CD8-positive, alpha-beta memory T cell (primary cell): ENCODE measurements at regions not wholly inside any gene's neighbourhood (a gene's known extent, or its start where the extent isn't known, plus 50 kb on each side); places are given as distances from the start of the nearest gene placed in this dataset.
"Not testable (repeated sequence)": the region's sequence is repeated elsewhere in the genome, so short reads cannot be mapped to it uniquely, and the experiment has no call there.

Experiments used
- CTCF ChIA-PET: fragments of 350-600 bp; sonication (Branson Sonifier 250); formaldehyde crosslinking; loops from one replicate; lab custom pipeline; 2021; ENCODE audit warnings: antibody characterized with exemption; lab: Charles Lee
- POLR2A ChIA-PET: fragments of 350-600 bp; sonication (Branson Sonifier 250); formaldehyde crosslinking; loops from one replicate; lab custom pipeline; 2021; ENCODE audit warnings: antibody characterized with exemption; lab: Charles Lee
- DNase-seq, 5 donors: peaks; one replicate each; pipeline versions ENCODE4 v3.0.0 to v3.0.0-alpha.2; 2020 to 2022; ENCODE audit warnings: mixed read lengths in 1 of 5
- H3K27ac ChIP-seq: one replicate; pipeline ENCODE4 v1.7.0; 2013; ENCODE audit warnings: low read depth, mild to moderate bottlenecking, low read length, moderate library complexity
- H3K27me3 ChIP-seq: 2 replicates; pipeline ENCODE4 v1.7.0; 2013; ENCODE audit warnings: low read length, mild to moderate bottlenecking; ENCODE audit not compliant: insufficient read depth, poor library complexity, severe bottlenecking
- H3K36me3 ChIP-seq: 2 replicates; pipeline ENCODE4 v1.7.0; 2013; ENCODE audit warnings: mild to moderate bottlenecking, low read length, moderate library complexity; ENCODE audit not compliant: insufficient read depth
- H3K4me1 ChIP-seq: 2 replicates; pipeline ENCODE4 v1.7.0; 2013; ENCODE audit warnings: mild to moderate bottlenecking, low read length, moderate library complexity; ENCODE audit not compliant: insufficient read depth
- H3K4me3 ChIP-seq: 2 replicates; pipeline ENCODE4 v1.7.0; 2013; ENCODE audit warnings: mild to moderate bottlenecking, low read length
- H3K9me3 ChIP-seq: 2 replicates; pipeline ENCODE4 v1.7.0; 2013; ENCODE audit warnings: mild to moderate bottlenecking, low read length
- H3K27ac Mint-ChIP-seq, 8 donors: one replicate each; pipeline ENCODE4 v1.8.0; 2020 to 2021; ENCODE audit warnings: mixed read lengths in 8 of 8, mild to moderate bottlenecking in 6 of 8, inconsistent platforms in 3 of 8, moderate library complexity in 3 of 8
- H3K27me3 Mint-ChIP-seq, 2 donors: one replicate each; pipeline ENCODE4 v1.8.0; 2020 to 2021; ENCODE audit warnings: mixed read lengths in 2 of 2, mild to moderate bottlenecking in 1 of 2, moderate library complexity in 1 of 2
- H3K36me3 Mint-ChIP-seq, 3 donors: one replicate each; pipeline ENCODE4 v1.8.0; 2020 to 2021; ENCODE audit warnings: mixed read lengths in 3 of 3, inconsistent platforms in 1 of 3, mild to moderate bottlenecking in 1 of 3
- H3K4me1 Mint-ChIP-seq, 3 donors: one replicate each; pipeline ENCODE4 v1.8.0; 2020 to 2021; ENCODE audit warnings: mixed read lengths in 3 of 3, inconsistent platforms in 1 of 3, mild to moderate bottlenecking in 1 of 3
- H3K4me3 Mint-ChIP-seq, 7 donors: one replicate each; pipeline ENCODE4 v1.8.0; 2020 to 2021; ENCODE audit warnings: mixed read lengths in 7 of 7, mild to moderate bottlenecking in 6 of 7, moderate library complexity in 4 of 7, inconsistent platforms in 2 of 7
- H3K9me3 Mint-ChIP-seq, 5 donors: one replicate each; pipeline ENCODE4 v1.8.0; 2020 to 2022; ENCODE audit warnings: mixed read lengths in 5 of 5, mild to moderate bottlenecking in 3 of 5, moderate library complexity in 2 of 5, inconsistent platforms in 1 of 5

DNA sequence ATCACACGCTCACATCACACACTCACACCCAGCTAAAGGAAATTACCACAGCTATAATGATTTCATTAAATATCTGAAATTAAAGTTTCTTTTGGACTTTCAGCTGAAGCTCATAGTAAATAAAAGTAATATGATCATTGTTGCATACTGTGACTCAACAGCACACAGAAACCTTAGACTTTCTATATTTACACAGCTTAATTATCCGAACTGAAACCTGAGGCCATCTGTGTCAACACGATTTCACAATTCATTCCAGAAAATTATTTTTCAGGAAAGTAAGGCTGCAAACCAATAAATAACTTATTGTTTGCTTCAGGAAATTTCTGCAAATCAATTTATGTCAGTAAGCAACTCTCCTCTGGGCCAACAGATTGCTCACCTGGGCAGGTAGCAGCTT is 1352.2 kb upstream of the CDH18 start:
- H3K4me3 ChIP-seq, POLR2A ChIA-PET, H3K9me3 Mint-ChIP-seq, H3K27me3 Mint-ChIP-seq, DNase-seq, H3K9me3 ChIP-seq, H3K27ac Mint-ChIP-seq, H3K27ac ChIP-seq, H3K4me1 Mint-ChIP-seq, H3K4me1 ChIP-seq, H3K27me3 ChIP-seq, H3K4me3 Mint-ChIP-seq, H3K36me3 ChIP-seq, H3K36me3 Mint-ChIP-seq, CTCF ChIA-PET: not testable (repeated sequence)

DNA sequence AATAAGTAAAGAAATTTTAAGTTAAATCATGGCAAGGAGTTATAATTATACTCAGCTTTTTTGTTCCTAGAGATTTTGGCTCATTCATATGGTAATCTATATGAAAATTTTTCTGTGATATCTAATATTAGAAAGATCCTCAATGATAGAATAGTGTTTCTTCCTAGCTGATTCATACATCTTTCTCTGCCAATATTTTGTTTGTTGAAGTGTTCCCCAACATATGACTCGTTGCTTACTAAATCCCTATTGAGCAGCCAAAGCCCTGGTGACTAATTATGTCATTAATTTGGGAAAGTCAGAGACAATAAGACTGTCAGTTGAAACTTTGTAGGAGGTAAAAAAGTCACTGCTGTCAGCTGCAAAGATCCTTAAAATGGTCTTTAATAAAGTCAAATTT is 1348.5 kb upstream of the CDH18 start:
- H3K27ac Mint-ChIP-seq, H3K27me3 Mint-ChIP-seq, CTCF ChIA-PET, H3K9me3 Mint-ChIP-seq, POLR2A ChIA-PET, H3K9me3 ChIP-seq, H3K4me1 ChIP-seq, H3K36me3 Mint-ChIP-seq, H3K4me3 ChIP-seq, H3K36me3 ChIP-seq, H3K4me1 Mint-ChIP-seq, DNase-seq, H3K4me3 Mint-ChIP-seq, H3K27me3 ChIP-seq, H3K27ac ChIP-seq: not testable (repeated sequence)

DNA sequence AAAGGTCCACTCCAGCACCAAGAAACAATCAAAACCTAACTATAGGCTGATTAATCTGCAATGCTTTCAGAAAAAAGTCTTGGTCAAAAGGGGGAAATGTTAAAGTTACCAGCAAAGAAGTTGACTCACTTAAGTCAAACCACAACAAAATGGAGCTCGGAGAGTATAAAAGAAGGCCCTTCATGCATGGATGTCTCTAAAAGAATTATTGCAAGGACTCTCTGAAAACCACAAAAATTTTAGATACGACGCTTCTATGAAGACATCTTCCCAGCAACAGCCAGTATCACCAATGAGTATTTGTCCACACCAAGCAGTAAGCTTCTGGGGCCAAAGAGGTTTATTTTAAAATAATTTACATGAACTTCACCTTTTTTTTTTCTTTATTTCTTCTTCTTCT is 1327.4 kb upstream of the CDH18 start:
- H3K27ac ChIP-seq, H3K27me3 Mint-ChIP-seq, POLR2A ChIA-PET, DNase-seq, H3K4me1 ChIP-seq, H3K4me3 ChIP-seq, H3K9me3 ChIP-seq, CTCF ChIA-PET, H3K36me3 Mint-ChIP-seq, H3K9me3 Mint-ChIP-seq, H3K27me3 ChIP-seq, H3K4me1 Mint-ChIP-seq, H3K27ac Mint-ChIP-seq, H3K4me3 Mint-ChIP-seq, H3K36me3 ChIP-seq: not testable (repeated sequence)

DNA sequence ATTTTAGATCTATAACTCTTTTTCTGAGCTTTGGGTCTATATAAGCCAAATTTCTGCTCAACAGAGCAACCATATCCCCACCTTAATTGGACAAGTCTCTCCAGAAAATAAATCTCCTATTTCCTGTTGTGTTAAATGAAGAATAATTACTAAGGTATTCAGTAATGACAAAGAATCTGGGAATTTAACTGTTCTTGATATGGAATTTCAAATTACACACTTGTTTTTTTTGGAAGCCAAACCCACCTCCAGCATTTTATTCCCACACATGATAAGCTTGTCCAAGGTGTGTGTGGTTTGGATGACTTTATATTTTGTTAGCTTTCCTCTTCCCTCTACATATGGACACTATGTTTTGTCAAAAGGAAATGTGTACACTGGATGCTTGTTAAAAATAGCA is 1313.2 kb upstream of the CDH18 start:
- H3K4me1 Mint-ChIP-seq, DNase-seq, H3K4me3 ChIP-seq, H3K9me3 Mint-ChIP-seq, H3K27ac ChIP-seq, H3K4me3 Mint-ChIP-seq, H3K36me3 Mint-ChIP-seq, H3K4me1 ChIP-seq, POLR2A ChIA-PET, H3K27me3 Mint-ChIP-seq, H3K36me3 ChIP-seq, H3K27ac Mint-ChIP-seq, CTCF ChIA-PET, H3K9me3 ChIP-seq, H3K27me3 ChIP-seq: not testable (repeated sequence)

DNA sequence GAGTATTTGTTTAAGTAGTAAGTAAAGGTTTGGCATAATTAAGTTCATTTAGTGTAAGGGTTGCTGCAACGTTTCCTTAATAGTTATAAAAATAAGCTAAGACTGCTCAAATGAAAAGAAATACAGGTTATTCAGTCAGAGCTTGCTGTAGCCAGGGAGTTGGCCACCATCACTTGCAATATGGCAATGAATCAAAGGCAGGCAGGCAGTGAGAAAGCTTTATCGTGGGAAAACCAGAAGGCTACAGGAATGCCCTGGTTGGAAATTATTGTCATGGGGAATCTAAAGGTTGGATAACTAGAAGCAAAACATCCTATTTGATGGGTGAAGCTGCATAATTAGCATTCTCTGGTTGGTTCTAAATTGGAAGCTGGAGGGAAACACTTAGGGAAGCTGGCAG is 1286.4 kb upstream of the CDH18 start:
- POLR2A ChIA-PET, H3K4me1 Mint-ChIP-seq, H3K9me3 ChIP-seq, H3K36me3 Mint-ChIP-seq, H3K4me3 Mint-ChIP-seq, CTCF ChIA-PET, H3K4me3 ChIP-seq, H3K27ac Mint-ChIP-seq, H3K27me3 Mint-ChIP-seq, H3K4me1 ChIP-seq, H3K27me3 ChIP-seq, H3K36me3 ChIP-seq, H3K27ac ChIP-seq, H3K9me3 Mint-ChIP-seq, DNase-seq: not testable (repeated sequence)

DNA sequence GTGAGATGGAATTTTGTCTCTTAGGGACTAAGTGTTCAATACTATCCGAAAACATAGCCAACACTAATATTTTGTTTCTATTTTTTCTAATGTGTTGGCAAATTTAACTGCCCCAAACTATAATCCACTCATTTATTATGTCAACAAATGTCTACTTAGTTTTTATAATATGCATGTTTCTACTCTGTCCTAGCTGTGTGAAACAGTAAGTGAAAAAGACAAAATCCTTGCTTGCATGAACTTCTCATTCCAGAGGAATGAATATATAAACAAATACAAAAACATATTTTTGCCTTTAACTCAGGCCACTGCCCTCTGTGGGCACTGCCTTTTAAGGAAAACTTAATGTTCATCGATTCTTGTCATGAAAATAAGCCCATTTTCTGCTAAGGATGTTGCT is 1275.4 kb upstream of the CDH18 start:
- CTCF ChIA-PET: no interaction called here
- H3K36me3 ChIP-seq: no peaks in the 10 kb centered on the region
- POLR2A ChIA-PET: no interaction called here
- no peaks in the 10 kb centered on the region for H3K9me3 ChIP-seq
- DNase-seq: no peak
- no peaks in the 10 kb centered on the region for H3K27me3 Mint-ChIP-seq
- H3K4me1 ChIP-seq: no peaks in the 10 kb centered on the region
- no peak overlapping the region for H3K4me3 Mint-ChIP-seq
- H3K9me3 Mint-ChIP-seq: peaks cover 2 to 24% (median 9%) of the 10 kb centered on the region in 5 donors
- no peaks in the 10 kb centered on the region for H3K27me3 ChIP-seq
- H3K4me1 Mint-ChIP-seq: no peaks in the 10 kb centered on the region
- no peak overlapping the region for H3K4me3 ChIP-seq
- H3K27ac Mint-ChIP-seq: no peak overlapping the region
- H3K27ac ChIP-seq: no peak overlapping the region
- H3K36me3 Mint-ChIP-seq: no peaks in the 10 kb centered on the region

DNA sequence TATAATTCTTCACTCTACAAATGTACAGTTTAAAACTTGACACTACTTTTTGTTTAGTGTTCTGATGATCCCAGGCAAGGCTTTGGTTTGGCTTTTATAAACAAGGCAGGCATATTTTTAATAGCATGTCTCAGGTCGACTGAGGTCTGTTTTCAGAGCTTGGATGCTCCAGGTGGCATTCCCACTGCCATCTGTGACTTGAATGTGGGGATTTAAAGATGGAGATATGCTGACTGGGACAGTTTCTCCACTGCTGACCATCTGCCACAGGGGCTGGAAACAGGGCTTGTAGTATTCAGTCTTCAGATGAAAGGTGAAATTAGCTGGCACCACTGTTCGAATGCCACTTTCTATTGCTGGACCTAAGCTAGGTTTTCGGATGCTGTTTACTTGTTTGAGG is 1266.2 kb upstream of the CDH18 start:
- no peak overlapping the region for H3K4me3 ChIP-seq
- no peaks in the 10 kb centered on the region for H3K4me1 ChIP-seq
- Mint-ChIP-seq H3K4me1 (no peaks in the 10 kb centered on the region), H3K9me3 (peaks cover 5 to 14% (median 10%) of the 10 kb centered on the region in 5 donors), H3K4me3 (no peak overlapping the region), H3K36me3 (no peaks in the 10 kb centered on the region), H3K27ac (no peak overlapping the region), H3K27me3 (no peaks in the 10 kb centered on the region)
- ChIA-PET POLR2A (no interaction called here), CTCF (no interaction called here)
- no peaks in the 10 kb centered on the region for H3K9me3 ChIP-seq
- no peak overlapping the region for H3K27ac ChIP-seq
- no peaks in the 10 kb centered on the region for H3K27me3 ChIP-seq
- no peak for DNase-seq
- H3K36me3 ChIP-seq: no peaks in the 10 kb centered on the region

DNA sequence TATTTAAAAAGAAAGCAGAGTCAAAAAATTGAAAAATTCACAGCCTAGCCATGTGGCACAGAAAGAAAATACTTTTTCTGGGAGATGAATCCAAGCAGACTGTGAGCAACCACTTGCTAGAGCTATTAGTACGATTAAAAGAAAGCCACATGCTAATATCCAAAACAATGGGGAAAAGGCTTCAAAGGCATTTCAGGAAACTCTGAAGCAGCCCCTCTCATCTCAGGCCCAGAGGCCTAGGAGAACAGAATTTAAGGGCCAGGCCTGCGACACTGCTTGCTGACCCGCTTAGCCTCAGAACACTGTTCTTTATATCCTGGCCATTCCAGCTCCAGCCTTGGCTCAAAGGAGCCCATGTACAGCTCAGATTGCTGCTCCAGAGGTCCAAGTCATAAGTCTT is 1257.0 kb upstream of the CDH18 start:
- Histone ChIP-seq H3K4me1 (no peaks in the 10 kb centered on the region), H3K4me3 (no peak overlapping the region), H3K27me3 (no peaks in the 10 kb centered on the region), H3K27ac (no peak overlapping the region), H3K36me3 (no peaks in the 10 kb centered on the region), H3K9me3 (no peaks in the 10 kb centered on the region)
- POLR2A ChIA-PET: no interaction called here
- Mint-ChIP-seq H3K4me3 (no peak overlapping the region), H3K27ac (no peak overlapping the region), H3K9me3 (peaks cover 2 to 18% (median 6%) of the 10 kb centered on the region in 5 donors), H3K4me1 (no peaks in the 10 kb centered on the region), H3K36me3 (no peaks in the 10 kb centered on the region), H3K27me3 (no peaks in the 10 kb centered on the region)
- CTCF ChIA-PET: no interaction called here
- DNase-seq: no peak

DNA sequence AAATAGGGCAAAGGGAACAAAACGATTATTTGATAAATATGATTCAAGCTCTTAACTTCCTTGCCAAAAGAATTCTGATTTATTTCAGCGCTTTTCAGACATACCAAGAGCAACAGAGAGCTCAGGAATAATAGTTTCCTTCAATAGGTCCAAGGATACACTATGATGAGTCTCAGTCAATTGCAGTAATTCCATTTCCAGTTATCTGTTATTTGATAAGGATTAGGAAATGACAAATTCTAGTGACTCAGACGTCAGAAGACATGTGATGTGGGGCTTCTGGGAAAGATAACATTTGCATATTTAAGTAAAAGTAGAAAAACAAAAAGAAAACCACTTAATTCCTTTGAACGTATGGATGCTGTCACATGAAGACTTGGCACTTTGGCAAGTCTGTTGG is 1250.8 kb upstream of the CDH18 start:
- H3K4me3 ChIP-seq: no peak overlapping the region
- Mint-ChIP-seq H3K36me3 (no peaks in the 10 kb centered on the region), H3K27ac (no peak overlapping the region), H3K4me1 (no peaks in the 10 kb centered on the region), H3K9me3 (peaks cover 0 to 18% (median 6%) of the 10 kb centered on the region in 5 donors), H3K27me3 (no peaks in the 10 kb centered on the region), H3K4me3 (no peak overlapping the region)
- H3K9me3 ChIP-seq: no peaks in the 10 kb centered on the region
- no peaks in the 10 kb centered on the region for H3K27me3 ChIP-seq
- ChIA-PET CTCF (no interaction called here), POLR2A (no interaction called here)
- no peak overlapping the region for H3K27ac ChIP-seq
- H3K36me3 ChIP-seq: no peaks in the 10 kb centered on the region
- no peaks in the 10 kb centered on the region for H3K4me1 ChIP-seq
- no peak for DNase-seq
